HepG2 (cell line): ENCODE measurements at regions not wholly inside any gene's neighbourhood (a gene's known extent, or its start where the extent isn't known, plus 50 kb on each side); places are given as distances from the start of the nearest gene placed in this dataset.
A peak's percentile ranks its signal among the peaks of the same experiment; 100 is the strongest.

Experiments
- ATF4 ChIP-seq, 2 experiments: fragments of 450-650 bp in 1 of 2; sonication (generic) in 1 of 2; formaldehyde crosslinking; IDR thresholded peaks; 2 replicates each; pipeline versions ENCODE4 v1.5.0 to v1.8.0; 2020 to 2022; ENCODE audit warnings: mild to moderate bottlenecking in 1 of 2, missing genetic modification reagents in 1 of 2
- ATF6 ChIP-seq: sonication (generic); formaldehyde crosslinking; conservative IDR thresholded peaks from 2 replicates; pipeline ENCODE4 v1.4.0; 2020; ENCODE audit warnings: missing genetic modification reagents
- DMAP1 ChIP-seq: IDR thresholded peaks from 2 replicates; pipeline ENCODE4 v1.6.1; 2016
- EEA1 ChIP-seq: sonication (generic); formaldehyde crosslinking; IDR thresholded peaks from 2 replicates; pipeline ENCODE4 v1.5.1; 2020; ENCODE audit warnings: mild to moderate bottlenecking, missing genetic modification reagents, borderline replicate concordance
- ETV6 ChIP-seq: sonication (generic); formaldehyde crosslinking; conservative IDR thresholded peaks from 2 replicates; pipeline ENCODE4 v1.4.0; 2020; ENCODE audit warnings: missing genetic modification reagents
- KAT2B ChIP-seq: fragments of 150-350 bp; IDR thresholded peaks from 2 replicates; pipeline ENCODE4 v1.6.1; 2014; ENCODE audit warnings: low read depth, low read length, borderline replicate concordance
- MIER2 ChIP-seq: IDR thresholded peaks from 2 replicates; pipeline ENCODE4 v1.6.1; 2016; ENCODE audit warnings: missing biosample characterization, missing genetic modification reagents
- PAXIP1 ChIP-seq: sonication (generic); formaldehyde crosslinking; conservative IDR thresholded peaks from 2 replicates; pipeline ENCODE4 v1.4.0; 2020; ENCODE audit warnings: mild to moderate bottlenecking, missing genetic modification reagents, moderate library complexity
- RFXAP ChIP-seq: sonication (generic); formaldehyde crosslinking; IDR thresholded peaks from 2 replicates; pipeline ENCODE4 v1.4.0; 2020; ENCODE audit warnings: missing genetic modification reagents, borderline replicate concordance
- RNF219 ChIP-seq: sonication (generic); formaldehyde crosslinking; IDR thresholded peaks from 2 replicates; pipeline ENCODE4 v1.5.0; 2020; ENCODE audit warnings: mild to moderate bottlenecking, missing genetic modification reagents
- SALL2 ChIP-seq: sonication (generic); formaldehyde crosslinking; IDR thresholded peaks from 2 replicates; pipeline ENCODE4 v1.8.1; 2023; ENCODE audit warnings: mild to moderate bottlenecking, missing genetic modification reagents, inconsistent platforms
- TBL1XR1 ChIP-seq: fragments of 150-350 bp; IDR thresholded peaks from 2 replicates; pipeline ENCODE4 v1.6.1; 2014; ENCODE audit warnings: borderline replicate concordance, low read length; ENCODE audit not compliant: partially characterized antibody
- TGIF2 ChIP-seq: IDR thresholded peaks from 2 replicates; pipeline ENCODE4 v1.6.1; 2016; ENCODE audit warnings: control low read depth, missing compliant biosample characterization
- TOE1 ChIP-seq: sonication (generic); formaldehyde crosslinking; IDR thresholded peaks from 2 replicates; pipeline ENCODE4 v1.4.0; 2020; ENCODE audit warnings: mild to moderate bottlenecking, missing genetic modification reagents
- ZEB1 ChIP-seq: IDR thresholded peaks from 2 replicates; pipeline ENCODE4 v1.6.1; 2012; ENCODE audit warnings: mild to moderate bottlenecking, low read depth, inconsistent platforms; ENCODE audit not compliant: insufficient replicate concordance
- ZFY ChIP-seq: sonication (generic); formaldehyde crosslinking; IDR thresholded peaks from 2 replicates; pipeline ENCODE4 v1.4.0; 2020; ENCODE audit warnings: missing genetic modification reagents
- ZNF367 ChIP-seq: sonication (generic); formaldehyde crosslinking; IDR thresholded peaks from 2 replicates; pipeline ENCODE4 v1.4.0; 2020; ENCODE audit warnings: missing genetic modification reagents, borderline replicate concordance
- ZNF691 ChIP-seq: sonication (generic); formaldehyde crosslinking; IDR thresholded peaks from 2 replicates; pipeline ENCODE4 v1.4.0; 2020; ENCODE audit warnings: missing genetic modification reagents, low read depth, mild to moderate bottlenecking, borderline replicate concordance
- ZNF746 ChIP-seq: sonication (generic); formaldehyde crosslinking; IDR thresholded peaks from 2 replicates; pipeline ENCODE4 v1.8.0; 2022; ENCODE audit warnings: mild to moderate bottlenecking, missing genetic modification reagents
- ZNF790 ChIP-seq: sonication (generic); formaldehyde crosslinking; IDR thresholded peaks from 2 replicates; pipeline ENCODE4 v1.8.0; 2022; ENCODE audit warnings: missing genetic modification reagents, mild to moderate bottlenecking, borderline replicate concordance

- TF ChIP-seq TOE1 (peak; percentile 86), TBL1XR1 (no peak), MIER2 (CRISPR knock-in tag) (peak; percentile 63), ZNF746 (no peak; the same call in 1 of the 2 replicates), SALL2 (CRISPR knock-in tag) (peak; percentile 97), TGIF2 (peak; percentile 95), KAT2B (no peak), ZNF790 (CRISPR knock-in tag) (peak; percentile 96; the same call in 1 of the 2 replicates), ZFY (CRISPR knock-in tag) (peak; percentile 93), ETV6 (CRISPR knock-in tag) (peak; percentile 96), RNF219 (CRISPR knock-in tag) (no peak; the same call in 1 of the 2 replicates), DMAP1 (peak; percentile 94), EEA1 (peak; percentile 92), ZEB1 (peak; percentile 47), PAXIP1 (CRISPR knock-in tag) (peak; percentile 55; the same call in 1 of the 2 replicates), RFXAP (CRISPR knock-in tag) (peak; percentile 93; the same call in 1 of the 2 replicates), ATF6 (CRISPR knock-in tag) (peak; percentile 93), ZNF691 (CRISPR knock-in tag) (peak; percentile 92; the same call in 1 of the 2 replicates), ZNF367 (peak; percentile 96; the same call in 1 of the 2 replicates), ATF4 (CRISPR knock-in tag; IDR thresholded peaks at IDR 0.05) (peak in 1 of 2 experiments; percentile 76; a peak in 2 of 4 replicates)
Observed at GRCh38 chr16:21501869-21502667, 97.3 kb upstream of the METTL9 start (continued).
